GM11168 (cell line): ENCODE measurements at regions not wholly inside any gene's neighbourhood (a gene's known extent, or its start where the extent isn't known, plus 50 kb on each side); places are given as distances from the start of the nearest gene placed in this dataset.

Experiments used
- in situ Hi-C: fragments of 300-500 bp; cut with MboI; formaldehyde crosslinking; loops from one replicate; pipeline ENCODE4 v1.12.0; 2022; ENCODE audit warnings: low sequenced_read_pairs; ENCODE audit not compliant: unreplicated experiment

GRCh38 chr9:80378669-80379293 lies 807.0 kb downstream of the TLE4 start:
- in situ Hi-C loops, result no loop called here

- in situ Hi-C loops, result no loop called here
Measured at GRCh38 chr9:80376180-80376579, 804.4 kb downstream of the TLE4 start.

GRCh38 chr9:80375477-80375876 lies 803.7 kb downstream of the TLE4 start:
- in situ Hi-C loops, result no loop called here

GRCh38 chr9:80369641-80370040 lies 797.9 kb downstream of the TLE4 start:
- in situ Hi-C loops, result no loop called here

GRCh38 chr9:80366626-80367025 lies 794.9 kb downstream of the TLE4 start:
- in situ Hi-C loops, result no loop called here

GRCh38 chr9:80359941-80360881 lies 788.4 kb downstream of the TLE4 start:
- in situ Hi-C loops, result no loop called here

GRCh38 chr9:80359291-80359690 lies 787.5 kb downstream of the TLE4 start:
- in situ Hi-C loops, result no loop called here

GRCh38 chr9:80352967-80353366 lies 781.2 kb downstream of the TLE4 start:
- in situ Hi-C loops, result no loop called here

- in situ Hi-C loops, result no loop called here
Measured at GRCh38 chr9:80351612-80352011, 779.8 kb downstream of the TLE4 start.

- in situ Hi-C loops, result no loop called here
Measured at GRCh38 chr9:80326105-80326504, 754.3 kb downstream of the TLE4 start.

- in situ Hi-C loops, result no loop called here
Measured at GRCh38 chr9:80320916-80321315, 749.2 kb downstream of the TLE4 start.

- in situ Hi-C loops, result no loop called here
Measured at GRCh38 chr9:80320480-80320879, 748.7 kb downstream of the TLE4 start.

- in situ Hi-C loops, result no loop called here
Measured at GRCh38 chr9:80305136-80305535, 733.4 kb downstream of the TLE4 start.

GRCh38 chr9:80294955-80295354 lies 723.2 kb downstream of the TLE4 start:
- in situ Hi-C loops, result no loop called here

GRCh38 chr9:80294318-80294717 lies 722.6 kb downstream of the TLE4 start:
- in situ Hi-C loops, result no loop called here

- in situ Hi-C loops, result no loop called here
Measured at GRCh38 chr9:80292231-80292630, 720.5 kb downstream of the TLE4 start.

GRCh38 chr9:80285326-80285725 lies 713.6 kb downstream of the TLE4 start:
- in situ Hi-C loops, result no loop called here

GRCh38 chr9:80282766-80283165 lies 711.0 kb downstream of the TLE4 start:
- in situ Hi-C loops, result no loop called here

- in situ Hi-C loops, result no loop called here
Measured at GRCh38 chr9:80259079-80259478, 687.3 kb downstream of the TLE4 start.

GRCh38 chr9:80251778-80252177 lies 680.0 kb downstream of the TLE4 start:
- in situ Hi-C loops, result no loop called here

- in situ Hi-C loops, result no loop called here
Measured at GRCh38 chr9:80242022-80242421, 670.3 kb downstream of the TLE4 start.

- in situ Hi-C loops, result no loop called here
Measured at GRCh38 chr9:80235752-80236151, 664.0 kb downstream of the TLE4 start.
